Gastroesophageal sphincter (tissue), 3 donors: ENCODE measurements at regions not wholly inside any gene's neighbourhood (a gene's known extent, or its start where the extent isn't known, plus 50 kb on each side); places are given as distances from the start of the nearest gene placed in this dataset.

Experiments
- CTCF ChIP-seq, 4 experiments: fragments of 200-600 bp in 2 of 4; fragments of 450-650 bp in 2 of 4; sonication (generic) in 1 of 4; IDR thresholded peaks; one replicate each; pipeline ENCODE4 v1.5.1; 2017 to 2019; ENCODE audit warnings: antibody characterized with exemption in 4 of 4, mild to moderate bottlenecking in 2 of 4, moderate library complexity in 2 of 4
- EP300 ChIP-seq: sonication (generic); formaldehyde crosslinking; IDR thresholded peaks from one replicate; pipeline ENCODE4 v1.6.1; 2017; ENCODE audit warnings: antibody characterized with exemption, mild to moderate bottlenecking

- TF ChIP-seq CTCF (IDR thresholded peaks at IDR 0.05): no peak
- TF ChIP-seq EP300: no peak
Observed at GRCh38 chr6:14798594-14798982, 447.3 kb upstream of the JARID2 start.
